ENCODE measurements at regions not wholly inside any gene's neighbourhood (a gene's known extent, or its start where the extent isn't known, plus 50 kb on each side); places are given as distances from the start of the nearest gene placed in this dataset.
"Not testable (repeated sequence)": the region's sequence is repeated elsewhere in the genome, so short reads cannot be mapped to it uniquely, and the experiment has no call there.

DNA sequence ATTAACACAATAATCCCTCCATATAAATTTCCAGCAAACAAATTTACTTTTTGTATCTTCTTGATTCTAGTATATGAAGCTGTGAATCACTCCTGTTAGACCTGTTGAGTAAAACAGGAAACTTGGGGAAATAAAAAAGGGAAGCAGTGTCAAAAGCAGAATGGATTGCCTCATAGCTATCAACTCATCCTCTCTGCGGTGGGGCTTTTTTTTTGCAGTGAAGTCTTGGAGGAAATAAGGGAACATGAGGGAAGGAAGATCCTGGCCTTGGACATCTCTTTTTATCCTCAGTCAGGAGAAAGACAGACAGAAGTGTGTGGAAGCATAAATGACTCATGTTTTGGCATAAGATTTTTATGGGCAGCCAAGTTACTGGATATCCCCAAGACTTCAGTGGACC, 332.5 kb downstream of the TFAP2A start:
- H3K4me1 ChIP-seq (ENCODE audit: control insufficient read depth, insufficient read depth, low read length): no peaks in the 10 kb centered on the region
- H3K36me3 ChIP-seq (ENCODE audit: control insufficient read depth in 2 of 2, insufficient read depth in 2 of 2, low read length in 2 of 2): no peaks in the 10 kb centered on the region
- peaks cover 0 to 2% of the 10 kb centered on the region in 2 donors for H3K27me3 ChIP-seq (ENCODE audit: control insufficient read depth in 1 of 2, insufficient read depth in 2 of 2, low read length in 2 of 2)
- no peak overlapping the region for H3K4me3 ChIP-seq (ENCODE audit: low read length in 2 of 2)
- H3K9me3 ChIP-seq (ENCODE audit: control insufficient read depth in 2 of 2, low read length in 2 of 2): no peaks in the 10 kb centered on the region
- H3K9ac ChIP-seq (ENCODE audit: low read length in 2 of 2): no peak overlapping the region
- no peak overlapping the region for H3K27ac ChIP-seq (ENCODE audit: low read length)

DNA sequence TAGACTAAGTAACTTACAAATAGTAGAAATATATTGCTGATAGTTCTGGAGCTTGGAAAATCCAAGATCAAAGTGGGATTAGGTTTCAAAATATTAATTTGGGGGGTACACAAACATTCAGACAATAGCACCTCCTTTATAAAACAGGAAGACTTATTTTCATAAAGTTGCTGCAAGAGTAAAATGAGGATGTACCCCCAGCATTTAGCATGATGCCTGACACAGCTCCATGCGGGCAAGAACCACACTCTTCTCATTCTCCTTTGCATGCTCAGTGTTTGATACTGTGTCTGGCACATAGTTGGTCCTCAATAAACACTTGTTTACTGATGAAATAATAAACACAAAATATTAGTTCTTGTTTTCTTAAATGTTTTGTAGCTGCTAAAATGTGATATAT, 332.9 kb downstream of the TFAP2A start:
- Histone ChIP-seq H3K36me3 (ENCODE audit: control insufficient read depth in 2 of 2, insufficient read depth in 2 of 2, low read length in 2 of 2) (no peaks in the 10 kb centered on the region), H3K27me3 (ENCODE audit: control insufficient read depth in 1 of 2, insufficient read depth in 2 of 2, low read length in 2 of 2) (peaks cover 0 to 2% of the 10 kb centered on the region in 2 donors), H3K9me3 (ENCODE audit: control insufficient read depth in 2 of 2, low read length in 2 of 2) (no peaks in the 10 kb centered on the region), H3K4me3 (ENCODE audit: low read length in 2 of 2) (no peak overlapping the region), H3K4me1 (ENCODE audit: control insufficient read depth, insufficient read depth, low read length) (no peaks in the 10 kb centered on the region), H3K27ac (ENCODE audit: low read length) (no peak overlapping the region), H3K9ac (ENCODE audit: low read length in 2 of 2) (no peak overlapping the region)

DNA sequence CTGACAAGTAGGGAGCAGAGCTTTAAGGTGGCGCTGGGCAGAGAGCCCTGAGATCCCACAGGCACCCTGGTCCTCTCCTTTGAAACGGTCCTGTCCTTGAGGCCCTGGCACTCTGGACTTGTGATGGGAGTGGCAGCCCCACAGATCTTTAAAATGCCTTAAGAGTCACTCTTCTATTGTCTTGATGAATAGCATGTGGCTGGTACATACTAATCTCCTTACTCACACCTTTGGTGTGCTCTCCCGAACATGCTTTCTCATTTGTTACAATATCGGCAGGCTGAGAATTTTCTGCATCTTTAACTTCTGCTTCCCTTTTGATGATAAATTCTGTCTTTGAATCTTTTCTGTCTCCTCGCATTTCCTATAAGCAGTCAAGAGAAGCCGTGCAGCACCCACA, 333.8 kb downstream of the TFAP2A start:
- H3K9ac ChIP-seq (ENCODE audit: low read length in 2 of 2): no peak overlapping the region
- H3K4me1 ChIP-seq (ENCODE audit: control insufficient read depth, insufficient read depth, low read length): no peaks in the 10 kb centered on the region
- no peaks in the 10 kb centered on the region for H3K36me3 ChIP-seq (ENCODE audit: control insufficient read depth in 2 of 2, insufficient read depth in 2 of 2, low read length in 2 of 2)
- peaks cover 0 to 2% of the 10 kb centered on the region in 2 donors for H3K27me3 ChIP-seq (ENCODE audit: control insufficient read depth in 1 of 2, insufficient read depth in 2 of 2, low read length in 2 of 2)
- H3K27ac ChIP-seq (ENCODE audit: low read length): no peak overlapping the region
- H3K9me3 ChIP-seq (ENCODE audit: control insufficient read depth in 2 of 2, low read length in 2 of 2): no peaks in the 10 kb centered on the region
- H3K4me3 ChIP-seq (ENCODE audit: low read length in 2 of 2): no peak overlapping the region

DNA sequence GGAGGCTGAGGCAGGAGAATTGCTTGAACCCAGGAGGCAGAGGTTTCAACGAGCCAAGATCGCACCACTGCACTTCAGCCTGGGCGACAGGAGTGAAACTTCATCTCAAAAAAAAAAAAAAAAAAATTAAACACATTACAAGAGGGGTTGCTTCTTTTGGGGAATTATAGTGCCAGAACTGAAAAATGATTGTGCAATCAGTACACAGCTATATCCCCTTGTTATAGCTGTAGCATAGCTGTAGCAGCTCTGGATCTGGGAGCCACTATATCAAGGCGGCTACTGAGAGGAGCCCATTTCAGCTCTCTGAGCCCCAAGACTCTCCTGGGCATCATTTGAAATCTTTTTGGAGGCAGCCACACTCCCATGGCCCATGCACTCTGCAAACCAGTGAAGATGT, 334.3 kb downstream of the TFAP2A start:
- H3K27me3 ChIP-seq (ENCODE audit: control insufficient read depth in 1 of 2, insufficient read depth in 2 of 2, low read length in 2 of 2): peaks cover 0 to 2% of the 10 kb centered on the region in 2 donors
- no peak overlapping the region for H3K9ac ChIP-seq (ENCODE audit: low read length in 2 of 2)
- H3K9me3 ChIP-seq (ENCODE audit: control insufficient read depth in 2 of 2, low read length in 2 of 2): no peaks in the 10 kb centered on the region
- H3K27ac ChIP-seq (ENCODE audit: low read length): no peak overlapping the region
- H3K4me3 ChIP-seq (ENCODE audit: low read length in 2 of 2): no peak overlapping the region
- H3K4me1 ChIP-seq (ENCODE audit: control insufficient read depth, insufficient read depth, low read length): no peaks in the 10 kb centered on the region
- H3K36me3 ChIP-seq (ENCODE audit: control insufficient read depth in 2 of 2, insufficient read depth in 2 of 2, low read length in 2 of 2): no peaks in the 10 kb centered on the region

DNA sequence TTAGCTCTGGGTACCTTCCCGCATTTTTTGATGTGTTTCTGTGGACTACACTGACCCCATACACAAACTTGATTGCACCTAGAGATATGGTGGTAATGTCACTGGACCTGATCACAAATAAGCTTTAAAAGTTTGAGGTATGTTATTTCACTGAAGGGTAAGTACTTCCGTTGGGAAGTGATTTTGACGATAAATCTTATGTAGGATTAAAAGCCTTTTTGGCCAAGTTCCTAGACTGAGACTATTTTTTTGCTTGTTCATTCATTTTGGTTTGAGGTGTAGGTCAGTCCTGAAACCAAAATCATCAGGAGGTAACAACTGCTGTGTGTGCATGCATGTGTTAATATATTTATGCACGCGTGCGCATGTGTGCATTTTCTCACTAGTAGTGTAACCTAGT, 336.3 kb downstream of the TFAP2A start:
- Histone ChIP-seq H3K9me3 (ENCODE audit: control insufficient read depth in 2 of 2, low read length in 2 of 2) (no peaks in the 10 kb centered on the region), H3K36me3 (ENCODE audit: control insufficient read depth in 2 of 2, insufficient read depth in 2 of 2, low read length in 2 of 2) (no peaks in the 10 kb centered on the region), H3K4me3 (ENCODE audit: low read length in 2 of 2) (no peak overlapping the region), H3K4me1 (ENCODE audit: control insufficient read depth, insufficient read depth, low read length) (no peaks in the 10 kb centered on the region), H3K27me3 (ENCODE audit: control insufficient read depth in 1 of 2, insufficient read depth in 2 of 2, low read length in 2 of 2) (peaks cover 0 to 2% of the 10 kb centered on the region in 2 donors), H3K9ac (ENCODE audit: low read length in 2 of 2) (no peak overlapping the region), H3K27ac (ENCODE audit: low read length) (no peak overlapping the region)

DNA sequence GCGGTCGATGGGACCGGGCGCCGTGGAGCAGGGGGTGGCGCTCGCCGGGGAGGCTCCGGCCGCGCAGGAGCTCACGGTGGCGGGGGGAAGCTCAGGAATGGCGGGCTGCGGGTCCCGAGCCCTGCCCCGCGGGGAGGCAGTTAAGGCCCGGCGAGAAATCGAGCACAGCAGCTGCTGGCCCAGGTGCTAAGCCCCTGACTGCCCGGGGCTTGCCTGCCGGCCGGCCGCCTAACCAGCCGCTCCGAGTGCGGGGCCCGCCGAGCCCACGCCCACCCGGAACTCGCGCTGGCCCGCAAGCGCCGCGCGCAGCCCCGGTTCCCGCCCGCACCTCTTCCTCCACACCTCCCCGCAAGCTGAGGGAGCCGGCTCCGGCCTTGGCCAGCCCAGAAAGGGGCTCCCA, 340.1 kb downstream of the TFAP2A start:
- not testable (repeated sequence) for H3K9ac ChIP-seq (ENCODE audit: low read length in 2 of 2); H3K27me3 ChIP-seq (ENCODE audit: control insufficient read depth in 1 of 2, insufficient read depth in 2 of 2, low read length in 2 of 2); H3K9me3 ChIP-seq (ENCODE audit: control insufficient read depth in 2 of 2, low read length in 2 of 2); H3K4me3 ChIP-seq (ENCODE audit: low read length in 2 of 2); H3K27ac ChIP-seq (ENCODE audit: low read length); H3K4me1 ChIP-seq (ENCODE audit: control insufficient read depth, insufficient read depth, low read length); H3K36me3 ChIP-seq (ENCODE audit: control insufficient read depth in 2 of 2, insufficient read depth in 2 of 2, low read length in 2 of 2)

DNA sequence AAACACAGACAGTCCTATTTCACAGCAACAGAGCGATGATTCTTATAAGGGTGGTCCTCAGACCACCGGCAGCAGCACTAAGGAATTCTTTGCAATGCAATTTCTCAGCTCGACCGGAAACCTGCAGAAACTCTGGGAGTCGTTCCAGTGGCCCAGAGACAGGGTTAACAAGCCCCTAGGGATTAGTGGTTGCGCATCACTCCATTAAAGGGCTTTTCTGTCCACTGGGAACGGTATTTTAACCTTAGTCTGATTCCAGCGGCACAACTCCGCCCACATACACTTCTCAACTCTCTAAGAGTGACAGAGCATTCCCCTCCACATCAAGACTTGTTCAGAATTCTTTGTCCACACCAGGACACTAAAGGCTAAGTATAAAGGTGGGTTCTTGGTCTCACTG, 341.5 kb downstream of the TFAP2A start:
- H3K9ac ChIP-seq (ENCODE audit: low read length in 2 of 2): no peak overlapping the region
- no peaks in the 10 kb centered on the region for H3K4me1 ChIP-seq (ENCODE audit: control insufficient read depth, insufficient read depth, low read length)
- no peak overlapping the region for H3K27ac ChIP-seq (ENCODE audit: low read length)
- no peaks in the 10 kb centered on the region for H3K9me3 ChIP-seq (ENCODE audit: control insufficient read depth in 2 of 2, low read length in 2 of 2)
- no peak overlapping the region for H3K4me3 ChIP-seq (ENCODE audit: low read length in 2 of 2)
- no peaks in the 10 kb centered on the region for H3K36me3 ChIP-seq (ENCODE audit: control insufficient read depth in 2 of 2, insufficient read depth in 2 of 2, low read length in 2 of 2)
- H3K27me3 ChIP-seq (ENCODE audit: control insufficient read depth in 1 of 2, insufficient read depth in 2 of 2, low read length in 2 of 2): no peaks in the 10 kb centered on the region

DNA sequence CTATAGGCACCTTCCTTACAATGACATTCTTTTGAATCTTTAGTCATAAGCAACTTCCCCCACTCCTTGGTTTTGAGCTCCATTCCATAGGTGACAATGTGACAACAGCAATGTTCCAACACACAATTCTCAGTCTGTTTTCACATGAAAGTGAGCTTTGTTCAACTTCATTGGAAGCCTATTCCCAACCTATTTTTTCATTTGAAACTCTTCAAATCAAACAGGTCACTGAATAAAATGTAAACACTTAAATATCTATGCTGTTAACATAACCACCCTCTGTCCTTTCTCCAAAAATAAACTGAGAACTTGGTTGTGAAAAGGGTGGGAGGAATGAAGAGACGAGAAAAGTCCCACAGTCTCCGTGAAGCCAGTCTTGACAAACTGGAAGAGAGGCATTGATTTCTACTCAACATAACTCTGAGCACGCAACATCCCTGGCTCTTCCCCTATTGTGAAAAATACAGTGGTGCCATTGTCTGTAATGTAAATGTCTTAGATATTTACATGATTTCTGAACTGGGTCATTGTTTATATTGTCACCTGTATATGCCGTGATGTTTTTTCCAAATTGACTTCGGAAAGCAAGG, 343.1 kb downstream of the TFAP2A start:
- Histone ChIP-seq H3K27me3 (ENCODE audit: control insufficient read depth in 1 of 2, insufficient read depth in 2 of 2, low read length in 2 of 2) (no peaks in the 10 kb centered on the region), H3K9me3 (ENCODE audit: control insufficient read depth in 2 of 2, low read length in 2 of 2) (no peaks in the 10 kb centered on the region), H3K4me3 (ENCODE audit: low read length in 2 of 2) (no peak overlapping the region), H3K27ac (ENCODE audit: low read length) (no peak overlapping the region), H3K9ac (ENCODE audit: low read length in 2 of 2) (no peak overlapping the region), H3K4me1 (ENCODE audit: control insufficient read depth, insufficient read depth, low read length) (no peaks in the 10 kb centered on the region), H3K36me3 (ENCODE audit: control insufficient read depth in 2 of 2, insufficient read depth in 2 of 2, low read length in 2 of 2) (no peaks in the 10 kb centered on the region)

DNA sequence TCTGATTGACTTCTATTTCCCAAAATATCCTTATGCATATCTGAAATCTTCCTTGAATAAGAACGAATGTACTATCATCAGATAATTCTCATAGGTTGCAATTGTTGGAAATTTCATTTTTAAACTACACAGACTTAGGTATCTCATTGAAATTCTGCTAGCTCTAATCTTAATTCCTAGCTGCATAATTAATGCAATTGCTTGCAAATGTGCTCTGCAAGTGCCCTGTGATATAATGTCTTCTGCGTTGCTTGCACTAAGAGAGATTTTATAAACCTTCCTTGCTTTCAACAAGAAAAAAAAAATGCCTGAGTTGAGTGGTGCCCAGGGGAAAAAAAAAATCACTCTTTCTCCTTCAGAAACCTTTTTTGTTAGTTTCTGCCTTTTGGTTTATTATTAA, 354.9 kb downstream of the TFAP2A start:
- H3K9ac ChIP-seq (ENCODE audit: low read length in 2 of 2): no peak overlapping the region
- peaks cover 0 to 2% of the 10 kb centered on the region in 2 donors for H3K9me3 ChIP-seq (ENCODE audit: control insufficient read depth in 2 of 2, low read length in 2 of 2)
- no peak overlapping the region for H3K4me3 ChIP-seq (ENCODE audit: low read length in 2 of 2)
- H3K4me1 ChIP-seq (ENCODE audit: control insufficient read depth, insufficient read depth, low read length): no peaks in the 10 kb centered on the region
- peaks cover 0 to 2% of the 10 kb centered on the region in 2 donors for H3K27me3 ChIP-seq (ENCODE audit: control insufficient read depth in 1 of 2, insufficient read depth in 2 of 2, low read length in 2 of 2)
- no peaks in the 10 kb centered on the region for H3K36me3 ChIP-seq (ENCODE audit: control insufficient read depth in 2 of 2, insufficient read depth in 2 of 2, low read length in 2 of 2)
- H3K27ac ChIP-seq (ENCODE audit: low read length): no peak overlapping the region

DNA sequence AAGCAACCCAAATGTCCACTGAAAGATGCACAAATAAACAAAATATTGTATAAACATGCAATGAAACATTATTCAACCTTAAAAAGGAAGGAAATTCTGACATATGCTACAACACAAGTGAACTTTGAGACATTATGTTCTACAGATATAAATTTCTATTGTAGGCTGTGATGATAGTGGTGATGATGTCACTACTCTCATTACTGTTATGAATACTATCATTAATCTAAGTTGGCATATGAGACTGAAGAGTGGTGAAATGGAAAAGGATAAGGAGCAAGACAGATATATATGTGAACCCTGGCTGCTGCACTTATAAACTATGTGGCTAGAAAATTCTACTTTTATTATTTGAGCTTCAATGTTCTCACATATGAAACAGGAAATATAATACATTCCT, 360.2 kb downstream of the TFAP2A start:
- Histone ChIP-seq H3K9me3 (ENCODE audit: control insufficient read depth in 2 of 2, low read length in 2 of 2) (peaks cover 0 to 2% of the 10 kb centered on the region in 2 donors), H3K36me3 (ENCODE audit: control insufficient read depth in 2 of 2, insufficient read depth in 2 of 2, low read length in 2 of 2) (no peaks in the 10 kb centered on the region), H3K4me3 (ENCODE audit: low read length in 2 of 2) (no peak overlapping the region), H3K27me3 (ENCODE audit: control insufficient read depth in 1 of 2, insufficient read depth in 2 of 2, low read length in 2 of 2) (peaks cover 0 to 2% of the 10 kb centered on the region in 2 donors), H3K9ac (ENCODE audit: low read length in 2 of 2) (no peak overlapping the region), H3K27ac (ENCODE audit: low read length) (no peak overlapping the region), H3K4me1 (ENCODE audit: control insufficient read depth, insufficient read depth, low read length) (no peaks in the 10 kb centered on the region)

DNA sequence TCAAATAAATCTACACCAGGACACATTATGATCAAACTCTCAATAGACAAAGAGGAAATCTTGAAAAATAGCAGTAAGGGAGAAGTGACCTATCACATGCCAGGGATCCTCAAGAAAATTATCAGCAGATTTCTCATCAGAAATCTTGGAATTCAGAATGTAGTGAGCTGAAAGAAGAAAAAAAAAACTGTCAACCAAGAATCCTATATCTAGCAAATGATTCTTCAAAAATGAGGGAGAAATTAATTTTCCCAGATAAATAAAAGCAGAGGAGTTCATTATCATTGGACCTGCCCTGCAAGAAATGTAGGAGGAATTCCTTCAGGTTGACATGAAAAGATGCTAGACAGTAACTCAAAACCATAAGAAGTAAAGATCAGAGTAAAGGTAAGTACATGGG, 363.6 kb downstream of the TFAP2A start:
- no peak overlapping the region for H3K4me3 ChIP-seq (ENCODE audit: low read length in 2 of 2)
- H3K36me3 ChIP-seq (ENCODE audit: control insufficient read depth in 2 of 2, insufficient read depth in 2 of 2, low read length in 2 of 2): no peaks in the 10 kb centered on the region
- H3K27ac ChIP-seq (ENCODE audit: low read length): no peak overlapping the region
- H3K9ac ChIP-seq (ENCODE audit: low read length in 2 of 2): no peak overlapping the region
- no peaks in the 10 kb centered on the region for H3K4me1 ChIP-seq (ENCODE audit: control insufficient read depth, insufficient read depth, low read length)
- no peaks in the 10 kb centered on the region for H3K27me3 ChIP-seq (ENCODE audit: control insufficient read depth in 1 of 2, insufficient read depth in 2 of 2, low read length in 2 of 2)
- no peaks in the 10 kb centered on the region for H3K9me3 ChIP-seq (ENCODE audit: control insufficient read depth in 2 of 2, low read length in 2 of 2)

Measured in stomach smooth muscle (tissue), 2 donors.